SK-N-SH (cell line): ENCODE measurements at regions not wholly inside any gene's neighbourhood (a gene's known extent, or its start where the extent isn't known, plus 50 kb on each side); places are given as distances from the start of the nearest gene placed in this dataset.

Source experiments
- EP300 ChIP-seq, 2 experiments: IDR thresholded peaks; 2 replicates each; pipeline versions ENCODE4 v1.4.0 to v1.6.1; 2012; ENCODE audit warnings: borderline replicate concordance in 1 of 2, low read depth in 1 of 2, low read length in 1 of 2
- FOXJ3 ChIP-seq: sonication (generic); formaldehyde crosslinking; IDR thresholded peaks from 2 replicates; pipeline ENCODE4 v1.5.1; 2020; ENCODE audit warnings: mild to moderate bottlenecking, missing genetic modification reagents
- GABPA ChIP-seq: IDR thresholded peaks from 2 replicates; pipeline ENCODE4 v1.4.0; 2012; ENCODE audit warnings: low read depth, mild to moderate bottlenecking
- MXI1 ChIP-seq: IDR thresholded peaks from 2 replicates; pipeline ENCODE4 v1.6.1; 2012; ENCODE audit warnings: mild to moderate bottlenecking, low read depth, low read length, improper control_type of control experiment
- POLR2AphosphoS5 ChIP-seq: IDR thresholded peaks from 2 replicates; pipeline ENCODE4 v1.6.1; 2012; ENCODE audit warnings: low read depth, low read length
- RCOR1 ChIP-seq: fragments of 150-350 bp; IDR thresholded peaks from 2 replicates; pipeline ENCODE4 v1.6.1; 2017; ENCODE audit warnings: antibody characterized with exemption, low read length
- TF ChIP-seq, protein P1 (sequence below): IDR thresholded peaks from 2 replicates; pipeline ENCODE4 v1.4.0; 2012; ENCODE audit warnings: low read depth, borderline replicate concordance
- TF ChIP-seq, protein P2 (sequence below): fragments of 200-600 bp; sonication (generic); IDR thresholded peaks from 2 replicates; pipeline ENCODE4 v1.6.1; 2017; ENCODE audit warnings: antibody characterized with exemption, mild to moderate bottlenecking, moderate library complexity
- TF ChIP-seq, protein P3 (sequence below): fragments of 150-350 bp; IDR thresholded peaks from 2 replicates; pipeline ENCODE4 v1.6.1; 2017; ENCODE audit warnings: antibody characterized with exemption, low read length, low read depth, borderline replicate concordance

DNA sequence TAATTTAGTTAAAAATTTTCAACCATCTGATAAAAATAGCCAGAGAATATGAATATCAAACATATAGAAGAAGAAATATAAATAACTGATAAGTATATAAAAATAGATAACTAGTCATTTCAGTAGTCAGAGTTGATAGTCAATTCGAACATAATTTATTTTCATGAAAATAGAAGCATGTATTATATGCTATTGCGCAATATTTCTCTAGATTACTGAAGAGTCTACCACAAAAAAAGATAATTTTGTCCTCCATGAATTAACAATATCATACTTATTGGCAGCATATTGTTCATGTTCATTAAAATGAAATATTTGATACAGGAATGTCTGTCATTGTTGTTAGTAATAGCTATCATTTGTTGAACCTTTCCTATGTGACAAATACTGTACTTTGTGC lies 376.2 kb upstream of the TOM1L1 start:
- TF ChIP-seq, protein P1, sequence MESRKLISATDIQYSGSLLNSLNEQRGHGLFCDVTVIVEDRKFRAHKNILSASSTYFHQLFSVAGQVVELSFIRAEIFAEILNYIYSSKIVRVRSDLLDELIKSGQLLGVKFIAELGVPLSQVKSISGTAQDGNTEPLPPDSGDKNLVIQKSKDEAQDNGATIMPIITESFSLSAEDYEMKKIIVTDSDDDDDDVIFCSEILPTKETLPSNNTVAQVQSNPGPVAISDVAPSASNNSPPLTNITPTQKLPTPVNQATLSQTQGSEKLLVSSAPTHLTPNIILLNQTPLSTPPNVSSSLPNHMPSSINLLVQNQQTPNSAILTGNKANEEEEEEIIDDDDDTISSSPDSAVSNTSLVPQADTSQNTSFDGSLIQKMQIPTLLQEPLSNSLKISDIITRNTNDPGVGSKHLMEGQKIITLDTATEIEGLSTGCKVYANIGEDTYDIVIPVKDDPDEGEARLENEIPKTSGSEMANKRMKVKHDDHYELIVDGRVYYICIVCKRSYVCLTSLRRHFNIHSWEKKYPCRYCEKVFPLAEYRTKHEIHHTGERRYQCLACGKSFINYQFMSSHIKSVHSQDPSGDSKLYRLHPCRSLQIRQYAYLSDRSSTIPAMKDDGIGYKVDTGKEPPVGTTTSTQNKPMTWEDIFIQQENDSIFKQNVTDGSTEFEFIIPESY: no peak
- TF ChIP-seq, protein P2, sequence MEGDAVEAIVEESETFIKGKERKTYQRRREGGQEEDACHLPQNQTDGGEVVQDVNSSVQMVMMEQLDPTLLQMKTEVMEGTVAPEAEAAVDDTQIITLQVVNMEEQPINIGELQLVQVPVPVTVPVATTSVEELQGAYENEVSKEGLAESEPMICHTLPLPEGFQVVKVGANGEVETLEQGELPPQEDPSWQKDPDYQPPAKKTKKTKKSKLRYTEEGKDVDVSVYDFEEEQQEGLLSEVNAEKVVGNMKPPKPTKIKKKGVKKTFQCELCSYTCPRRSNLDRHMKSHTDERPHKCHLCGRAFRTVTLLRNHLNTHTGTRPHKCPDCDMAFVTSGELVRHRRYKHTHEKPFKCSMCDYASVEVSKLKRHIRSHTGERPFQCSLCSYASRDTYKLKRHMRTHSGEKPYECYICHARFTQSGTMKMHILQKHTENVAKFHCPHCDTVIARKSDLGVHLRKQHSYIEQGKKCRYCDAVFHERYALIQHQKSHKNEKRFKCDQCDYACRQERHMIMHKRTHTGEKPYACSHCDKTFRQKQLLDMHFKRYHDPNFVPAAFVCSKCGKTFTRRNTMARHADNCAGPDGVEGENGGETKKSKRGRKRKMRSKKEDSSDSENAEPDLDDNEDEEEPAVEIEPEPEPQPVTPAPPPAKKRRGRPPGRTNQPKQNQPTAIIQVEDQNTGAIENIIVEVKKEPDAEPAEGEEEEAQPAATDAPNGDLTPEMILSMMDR: no peak
- TF ChIP-seq, protein P3, sequence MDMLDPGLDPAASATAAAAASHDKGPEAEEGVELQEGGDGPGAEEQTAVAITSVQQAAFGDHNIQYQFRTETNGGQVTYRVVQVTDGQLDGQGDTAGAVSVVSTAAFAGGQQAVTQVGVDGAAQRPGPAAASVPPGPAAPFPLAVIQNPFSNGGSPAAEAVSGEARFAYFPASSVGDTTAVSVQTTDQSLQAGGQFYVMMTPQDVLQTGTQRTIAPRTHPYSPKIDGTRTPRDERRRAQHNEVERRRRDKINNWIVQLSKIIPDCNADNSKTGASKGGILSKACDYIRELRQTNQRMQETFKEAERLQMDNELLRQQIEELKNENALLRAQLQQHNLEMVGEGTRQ: no peak
- TF ChIP-seq MXI1 (no peak), FOXJ3 (CRISPR knock-in tag) (no peak), POLR2AphosphoS5 (no peak), GABPA (no peak), RCOR1 (no peak), EP300 (IDR thresholded peaks at IDR 0.05; ENCODE audit: borderline replicate concordance in 1 of 2, low read depth in 1 of 2, low read length in 1 of 2) (no peak)
